ENCODE measurements at regions not wholly inside any gene's neighbourhood (a gene's known extent, or its start where the extent isn't known, plus 50 kb on each side); places are given as distances from the start of the nearest gene placed in this dataset.

GRCh38 chr5:88555674-88556073, 287.0 kb upstream of the TMEM161B start:
- no peaks in the 10 kb centered on the region for H3K36me3 ChIP-seq (ENCODE audit: control insufficient read depth, insufficient read depth, low read length)
- no peak overlapping the region for H3K4me3 ChIP-seq (replicated peaks; ENCODE audit: low read depth, low read length)
- H3K27me3 ChIP-seq (replicated peaks; ENCODE audit: control insufficient read depth, insufficient read depth, low read length) = no peaks in the 10 kb centered on the region
- no peak for TF ChIP-seq CTCF (IDR thresholded peaks at IDR 0.05; ENCODE audit: insufficient read depth, low read length, poor library complexity, severe bottlenecking)
- no peak for DNase-seq (ENCODE audit: extremely low read depth, insufficient read length)

- TF ChIP-seq CTCF (IDR thresholded peaks at IDR 0.05; ENCODE audit: insufficient read depth, low read length, poor library complexity, severe bottlenecking) = no peak
Measured at GRCh38 chr5:88553986-88554385, 285.3 kb upstream of the TMEM161B start.

GRCh38 chr5:88553136-88553875, 284.7 kb upstream of the TMEM161B start:
- no peaks in the 10 kb centered on the region for H3K27me3 ChIP-seq (replicated peaks; ENCODE audit: control insufficient read depth, insufficient read depth, low read length)
- DNase-seq (ENCODE audit: extremely low read depth, insufficient read length) = no peak
- no peaks in the 10 kb centered on the region for H3K36me3 ChIP-seq (ENCODE audit: control insufficient read depth, insufficient read depth, low read length)
- no peak for TF ChIP-seq CTCF (IDR thresholded peaks at IDR 0.05; ENCODE audit: insufficient read depth, low read length, poor library complexity, severe bottlenecking)
- no peak overlapping the region for H3K4me3 ChIP-seq (replicated peaks; ENCODE audit: low read depth, low read length)

More at GRCh38 chr5:88553986-88554385, 285.3 kb upstream of the TMEM161B start:
- H3K36me3 ChIP-seq (ENCODE audit: control insufficient read depth, insufficient read depth, low read length) = no peaks in the 10 kb centered on the region
- no peaks in the 10 kb centered on the region for H3K27me3 ChIP-seq (replicated peaks; ENCODE audit: control insufficient read depth, insufficient read depth, low read length)
- DNase-seq (ENCODE audit: extremely low read depth, insufficient read length) = no peak
- H3K4me3 ChIP-seq (replicated peaks; ENCODE audit: low read depth, low read length) = no peak overlapping the region

GRCh38 chr5:88552426-88552825, 283.8 kb upstream of the TMEM161B start:
- no peak for TF ChIP-seq CTCF (IDR thresholded peaks at IDR 0.05; ENCODE audit: insufficient read depth, low read length, poor library complexity, severe bottlenecking)
- Histone ChIP-seq H3K27me3 (replicated peaks; ENCODE audit: control insufficient read depth, insufficient read depth, low read length) (no peaks in the 10 kb centered on the region), H3K4me3 (replicated peaks; ENCODE audit: low read depth, low read length) (no peak overlapping the region), H3K36me3 (ENCODE audit: control insufficient read depth, insufficient read depth, low read length) (no peaks in the 10 kb centered on the region)
- no peak for DNase-seq (ENCODE audit: extremely low read depth, insufficient read length)

- Histone ChIP-seq H3K27me3 (replicated peaks; ENCODE audit: control insufficient read depth, insufficient read depth, low read length) (no peaks in the 10 kb centered on the region), H3K36me3 (ENCODE audit: control insufficient read depth, insufficient read depth, low read length) (no peaks in the 10 kb centered on the region), H3K4me3 (replicated peaks; ENCODE audit: low read depth, low read length) (no peak overlapping the region)
- TF ChIP-seq CTCF (IDR thresholded peaks at IDR 0.05; ENCODE audit: insufficient read depth, low read length, poor library complexity, severe bottlenecking) = no peak
- no peak for DNase-seq (ENCODE audit: extremely low read depth, insufficient read length)
Measured at GRCh38 chr5:88551724-88552345, 283.2 kb upstream of the TMEM161B start.

Data from GM06990 (cell line).